Endothelial cell of umbilical vein (primary cell): ENCODE measurements at regions not wholly inside any gene's neighbourhood (a gene's known extent, or its start where the extent isn't known, plus 50 kb on each side); places are given as distances from the start of the nearest gene placed in this dataset.
"Not testable (repeated sequence)": the region's sequence is repeated elsewhere in the genome, so short reads cannot be mapped to it uniquely, and the experiment has no call there.

Source experiments
- BruUV-seq: library from RNA; stranded (reverse); fragments of 400-500 nt; replicated peaks from 2 replicates; lab custom pipeline; 2021; lab: Mats Ljungman, UMichigan
- CTCF ChIA-PET: fragments of 300-600, 350-600 bp; sonication (Branson Sonifier 250); formaldehyde crosslinking; loops from one replicate; lab custom pipeline; 2021; ENCODE audit warnings: antibody characterized with exemption, inconsistent platforms; lab: Charles Lee
- POLR2A ChIA-PET: fragments of 300-600, 350-600 bp; sonication (Branson Sonifier 250); formaldehyde crosslinking; loops from one replicate; lab custom pipeline; 2021; ENCODE audit warnings: antibody characterized with exemption, inconsistent platforms; lab: Charles Lee
- DNase-seq: peaks from one replicate; pipeline ENCODE4 v3.0.0-alpha.2; 2011; ENCODE audit warnings: low read depth, low spot score
- FAIRE-seq: peaks from 2 replicates; lab custom pipeline; 2011; peaks lifted over from hg19 to GRCh38; lab: Jason Lieb, UNC
- H2AFZ ChIP-seq: 2 replicates; pipeline ENCODE4 v1.6.0; 2012; ENCODE audit warnings: low read depth, low read length, control low read depth, inconsistent platforms
- H3K27ac ChIP-seq: 2 replicates; pipeline ENCODE4 v1.5.1; 2011; ENCODE audit warnings: low read depth, mild to moderate bottlenecking, control low read depth, low read length, moderate library complexity; ENCODE audit not compliant: insufficient read depth
- H3K27me3 ChIP-seq, 2 experiments: 2 replicates each; pipeline versions ENCODE4 v1.6.0 to v1.6.1; 2011; ENCODE audit warnings: low read length in 2 of 2, mixed read lengths in 1 of 2; ENCODE audit not compliant: control insufficient read depth in 2 of 2, insufficient read depth in 2 of 2
- H3K36me3 ChIP-seq, 2 experiments: 2 replicates in 1 of 2; 3 replicates in 1 of 2; pipeline ENCODE4 v1.5.1; 2011; ENCODE audit warnings: low read length in 2 of 2, mild to moderate bottlenecking in 1 of 2, moderate library complexity in 1 of 2; ENCODE audit not compliant: control insufficient read depth in 2 of 2, insufficient read depth in 2 of 2; ENCODE audit errors: extremely low read depth in 1 of 2
- H3K4me1 ChIP-seq: 3 replicates; pipeline ENCODE4 v1.5.1; 2011; ENCODE audit warnings: mild to moderate bottlenecking, low read length; ENCODE audit not compliant: control insufficient read depth, insufficient read depth; ENCODE audit errors: extremely low read depth
- H3K4me2 ChIP-seq: 2 replicates; pipeline ENCODE4 v1.6.1; 2011; ENCODE audit warnings: low read length, control low read depth, mixed read lengths; ENCODE audit not compliant: insufficient read depth
- H3K4me3 ChIP-seq, 3 experiments: fragments of 200-600 bp in 1 of 3; sonication (generic), shearing (Covaris generic) in 1 of 3; replicated peaks in 1 of 3; 2 replicates each; pipeline ENCODE4 v1.5.1; 2011 to 2016; ENCODE audit warnings: control low read depth in 3 of 3, low read length in 3 of 3, mild to moderate bottlenecking in 2 of 3, inconsistent platforms in 1 of 3, low read depth in 1 of 3, moderate library complexity in 1 of 3; ENCODE audit not compliant: insufficient read depth in 1 of 3
- H3K79me2 ChIP-seq: 2 replicates; pipeline ENCODE4 v1.6.0; 2012; ENCODE audit warnings: low read length, inconsistent platforms; ENCODE audit not compliant: control insufficient read depth, insufficient read depth
- H3K9ac ChIP-seq: replicated peaks from 2 replicates; pipeline ENCODE3; 2011; ENCODE audit warnings: low read length, control low read depth; ENCODE audit not compliant: insufficient read depth; ENCODE audit errors: extremely low read depth
- H3K9me1 ChIP-seq: replicated peaks from 3 replicates; pipeline ENCODE4 v1.6.0; 2011; ENCODE audit warnings: mild to moderate bottlenecking, low read length; ENCODE audit not compliant: control insufficient read depth, insufficient read depth; ENCODE audit errors: extremely low read depth
- H3K9me3 ChIP-seq: replicated peaks from 2 replicates; pipeline ENCODE4 v1.5.1; 2012; ENCODE audit warnings: low read length, inconsistent platforms; ENCODE audit not compliant: control insufficient read depth, insufficient read depth
- H4K20me1 ChIP-seq: replicated peaks from 2 replicates; pipeline ENCODE3; 2011; ENCODE audit warnings: mild to moderate bottlenecking, low read length; ENCODE audit not compliant: control insufficient read depth, insufficient read depth; ENCODE audit errors: extremely low read depth
- EZH2 ChIP-seq: IDR thresholded peaks from 2 replicates; pipeline ENCODE4 v1.6.1; 2012; ENCODE audit warnings: borderline replicate concordance, low read depth, mild to moderate bottlenecking, moderate library complexity, low read length, inconsistent platforms; ENCODE audit not compliant: severe bottlenecking
- FOS ChIP-seq: IDR thresholded peaks from 2 replicates; pipeline ENCODE4 v1.6.1; 2011; ENCODE audit warnings: mild to moderate bottlenecking, low read length, moderate library complexity, borderline replicate concordance; ENCODE audit not compliant: insufficient read depth
- GATA2 ChIP-seq: IDR thresholded peaks from 2 replicates; pipeline ENCODE4 v1.7.0; 2011; ENCODE audit warnings: low read depth, mild to moderate bottlenecking, moderate library complexity, mixed read lengths, low read length; ENCODE audit not compliant: insufficient read length, insufficient read depth
- JUN ChIP-seq: IDR thresholded peaks from 2 replicates; pipeline ENCODE4 v1.6.1; 2011; ENCODE audit warnings: borderline replicate concordance, low read depth; ENCODE audit not compliant: insufficient read length, insufficient read depth
- MYC ChIP-seq: IDR thresholded peaks from one replicate; pipeline ENCODE4 v1.6.1; 2011; ENCODE audit warnings: mild to moderate bottlenecking, low read depth, low read length
- POLR2A ChIP-seq: IDR thresholded peaks from 2 replicates; pipeline ENCODE4 v1.6.1; 2012; ENCODE audit warnings: low read depth, mild to moderate bottlenecking, control low read depth, low read length
- POLR2AphosphoS5 ChIP-seq: IDR thresholded peaks from 2 replicates; pipeline ENCODE4 v1.6.1; 2012; ENCODE audit warnings: low read depth, mild to moderate bottlenecking, control low read depth, low read length, moderate library complexity; ENCODE audit not compliant: insufficient read depth
- dilution Hi-C: fragments of 300-500 bp; cut with MboI; formaldehyde crosslinking; loops from one replicate; pipeline ENCODE4 v1.15.0; 2019; ENCODE audit warnings: low sequenced_read_pairs; ENCODE audit not compliant: extremely low pct_ligation_motif_present
- intact Hi-C: fragments of 100-400 bp; cut with micrococcal nuclease; formaldehyde crosslinking; loops from one replicate; pipeline ENCODE4 v1.10.0; 2022
- TF ChIP-seq, protein P1 (sequence below), 2 donors: IDR thresholded peaks; 1 replicate in 1 of 2; 2 replicates in 1 of 2; pipeline ENCODE4 v1.5.1; 2011; ENCODE audit warnings: low read length in 2 of 2, mild to moderate bottlenecking in 2 of 2, moderate library complexity in 2 of 2, control low read depth in 1 of 2, inconsistent platforms in 1 of 2, low read depth in 1 of 2; ENCODE audit not compliant: insufficient read depth in 1 of 2; ENCODE audit errors: extremely low read depth in 1 of 2
- TF ChIP-seq, protein P2 (sequence below): IDR thresholded peaks from 2 replicates; pipeline ENCODE4 v1.6.1; 2011; ENCODE audit not compliant: insufficient read depth, insufficient read length

DNA sequence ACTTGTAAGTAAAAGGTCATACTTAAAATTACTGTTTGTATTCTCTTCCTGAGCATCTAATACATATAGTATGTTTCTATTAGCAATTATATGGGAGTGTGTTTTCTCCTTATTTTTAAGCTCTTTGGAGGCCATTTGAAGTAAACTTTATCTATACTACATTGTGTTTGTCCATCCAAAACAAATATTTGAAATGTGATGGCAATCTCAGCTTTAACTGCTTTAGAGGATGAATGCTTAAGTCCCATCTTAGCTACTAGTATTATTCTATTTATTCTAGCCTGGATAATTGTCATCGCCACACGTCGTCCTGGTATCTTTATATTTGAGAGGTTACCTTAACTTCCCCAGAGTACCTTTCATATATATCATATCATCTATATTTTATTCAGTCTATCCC, 335.8 kb downstream of the NAF1 start:
- H3K79me2 ChIP-seq = no peaks in the 10 kb centered on the region
- H3K27me3 ChIP-seq = no peaks in the 10 kb centered on the region
- dilution Hi-C loops (no loop called here), intact Hi-C loops (no loop called here)
- no peaks in the 10 kb centered on the region for H3K9me3 ChIP-seq
- no peaks in the 10 kb centered on the region for H3K4me1 ChIP-seq
- TF ChIP-seq, protein P1, sequence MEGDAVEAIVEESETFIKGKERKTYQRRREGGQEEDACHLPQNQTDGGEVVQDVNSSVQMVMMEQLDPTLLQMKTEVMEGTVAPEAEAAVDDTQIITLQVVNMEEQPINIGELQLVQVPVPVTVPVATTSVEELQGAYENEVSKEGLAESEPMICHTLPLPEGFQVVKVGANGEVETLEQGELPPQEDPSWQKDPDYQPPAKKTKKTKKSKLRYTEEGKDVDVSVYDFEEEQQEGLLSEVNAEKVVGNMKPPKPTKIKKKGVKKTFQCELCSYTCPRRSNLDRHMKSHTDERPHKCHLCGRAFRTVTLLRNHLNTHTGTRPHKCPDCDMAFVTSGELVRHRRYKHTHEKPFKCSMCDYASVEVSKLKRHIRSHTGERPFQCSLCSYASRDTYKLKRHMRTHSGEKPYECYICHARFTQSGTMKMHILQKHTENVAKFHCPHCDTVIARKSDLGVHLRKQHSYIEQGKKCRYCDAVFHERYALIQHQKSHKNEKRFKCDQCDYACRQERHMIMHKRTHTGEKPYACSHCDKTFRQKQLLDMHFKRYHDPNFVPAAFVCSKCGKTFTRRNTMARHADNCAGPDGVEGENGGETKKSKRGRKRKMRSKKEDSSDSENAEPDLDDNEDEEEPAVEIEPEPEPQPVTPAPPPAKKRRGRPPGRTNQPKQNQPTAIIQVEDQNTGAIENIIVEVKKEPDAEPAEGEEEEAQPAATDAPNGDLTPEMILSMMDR (IDR thresholded peaks at IDR 0.05; ENCODE audit: extremely low read depth in 1 of 2, insufficient read depth in 1 of 2, low read depth in 1 of 2, low read length in 2 of 2) = no peak
- no peak for TF ChIP-seq MYC
- TF ChIP-seq POLR2A = no peak
- TF ChIP-seq, protein P2, sequence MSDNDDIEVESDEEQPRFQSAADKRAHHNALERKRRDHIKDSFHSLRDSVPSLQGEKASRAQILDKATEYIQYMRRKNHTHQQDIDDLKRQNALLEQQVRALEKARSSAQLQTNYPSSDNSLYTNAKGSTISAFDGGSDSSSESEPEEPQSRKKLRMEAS = no peak
- no peak for TF ChIP-seq GATA2
- TF ChIP-seq FOS = no peak
- TF ChIP-seq EZH2 = no peak
- no peak for TF ChIP-seq JUN
- no peak for TF ChIP-seq POLR2AphosphoS5
- ChIA-PET CTCF (no interaction called here), POLR2A (no interaction called here)
- no peak overlapping the region for H3K27ac ChIP-seq
- H3K9me1 ChIP-seq = no peaks in the 10 kb centered on the region
- no peak for DNase-seq
- no TSS peak for BruUV-seq
- H3K4me3 ChIP-seq = no peak overlapping the region
- H2AFZ ChIP-seq = no peak overlapping the region
- no peaks in the 10 kb centered on the region for H3K36me3 ChIP-seq
- no peaks in the 10 kb centered on the region for H4K20me1 ChIP-seq
- H3K9ac ChIP-seq = no peak overlapping the region
- no peak overlapping the region for H3K4me2 ChIP-seq
- FAIRE-seq = no peak

DNA sequence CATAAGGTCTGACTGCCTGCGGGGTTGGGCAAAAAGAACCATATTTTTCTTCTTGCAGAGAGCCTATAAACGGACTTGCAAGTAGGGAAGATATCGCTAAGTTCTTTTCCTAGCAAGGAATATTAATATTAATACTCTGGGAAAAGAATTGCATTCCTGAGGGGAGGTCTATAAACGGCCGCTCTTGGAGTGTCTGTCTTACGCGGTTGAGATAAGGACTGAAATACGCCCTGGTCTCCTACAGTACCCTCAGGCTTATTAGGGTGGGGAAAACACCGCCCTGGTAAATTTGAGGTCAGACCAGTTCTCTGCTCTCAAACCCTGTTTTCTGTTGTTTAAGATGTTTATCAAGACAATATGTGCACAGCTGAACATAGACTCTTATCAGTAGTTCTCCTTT, 349.3 kb downstream of the NAF1 start:
- H3K4me2 ChIP-seq, H3K4me3 ChIP-seq, H3K27me3 ChIP-seq, POLR2A ChIA-PET, H3K4me1 ChIP-seq, FAIRE-seq, H4K20me1 ChIP-seq, H3K9me1 ChIP-seq, H3K36me3 ChIP-seq, H3K9me3 ChIP-seq, DNase-seq, CTCF ChIA-PET, BruUV-seq, dilution Hi-C loops, H3K9ac ChIP-seq, H3K79me2 ChIP-seq, intact Hi-C loops, H3K27ac ChIP-seq, H2AFZ ChIP-seq: not testable (repeated sequence)
